ENCODE measurements at regions not wholly inside any gene's neighbourhood (a gene's known extent, or its start where the extent isn't known, plus 50 kb on each side); places are given as distances from the start of the nearest gene placed in this dataset.

DNA sequence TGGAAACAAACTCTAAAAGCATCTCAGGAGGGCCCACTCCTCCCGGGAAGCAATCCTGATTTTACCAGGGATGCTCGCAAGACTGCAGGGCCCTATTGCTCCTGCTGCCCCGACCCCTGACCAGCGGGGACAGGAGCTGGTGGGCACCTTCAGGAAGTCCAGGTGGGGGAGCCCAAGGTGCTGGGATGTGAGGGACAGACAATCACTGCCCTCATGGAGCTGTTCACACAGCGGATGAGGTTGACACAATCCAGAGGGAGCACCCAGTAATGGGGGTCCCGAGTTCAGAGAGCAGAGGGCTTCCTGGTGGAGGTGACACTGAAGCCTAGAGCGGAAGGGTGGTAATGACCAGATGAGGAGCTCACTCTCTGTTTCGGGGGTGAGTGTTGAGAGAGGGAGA is 126.2 kb downstream of the FOXL1 start:
- DNase-seq (ENCODE audit: insufficient read length, low spot score) (no peak), FAIRE-seq (no peak)
- no peak for TF ChIP-seq CTCF (IDR thresholded peaks at IDR 0.05; ENCODE audit: insufficient read depth, missing control alignments)

GRCh38 chr16:86706726-86707125 is 128.4 kb downstream of the FOXL1 start:
- DNase-seq (ENCODE audit: insufficient read length, low spot score): no peak
- FAIRE-seq: no peak
- no peak for TF ChIP-seq CTCF (IDR thresholded peaks at IDR 0.05; ENCODE audit: insufficient read depth, missing control alignments)

GRCh38 chr16:86707171-86707570 is 128.8 kb downstream of the FOXL1 start:
- FAIRE-seq: no peak
- no peak for DNase-seq (ENCODE audit: insufficient read length, low spot score)
- TF ChIP-seq CTCF (IDR thresholded peaks at IDR 0.05; ENCODE audit: insufficient read depth, missing control alignments): no peak

DNA sequence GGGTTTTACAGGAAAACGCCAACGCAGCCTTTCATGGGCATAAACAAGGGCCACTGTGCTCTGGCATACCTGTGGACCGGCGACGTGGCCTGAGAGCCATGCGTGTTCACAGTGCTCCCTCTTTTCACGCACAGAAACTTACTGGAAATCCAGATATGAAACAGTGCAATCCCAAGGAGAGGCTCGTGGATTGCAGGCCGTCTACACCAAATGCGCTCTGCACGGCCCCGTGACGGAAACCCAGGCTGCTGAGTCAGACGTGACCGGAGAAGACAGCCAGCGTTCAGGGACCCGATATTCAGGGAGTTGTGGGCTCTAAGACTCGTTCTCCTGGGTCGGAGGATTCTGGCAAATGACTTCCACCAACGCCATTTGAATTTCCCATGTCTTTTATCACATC is 129.2 kb downstream of the FOXL1 start:
- FAIRE-seq (no peak), DNase-seq (ENCODE audit: insufficient read length, low spot score) (no peak)
- TF ChIP-seq CTCF (IDR thresholded peaks at IDR 0.05; ENCODE audit: insufficient read depth, missing control alignments): no peak

GRCh38 chr16:86708431-86708830 is 130.1 kb downstream of the FOXL1 start:
- FAIRE-seq: no peak

GRCh38 chr16:86709103-86709502 is 130.8 kb downstream of the FOXL1 start:
- DNase-seq (ENCODE audit: insufficient read length, low spot score): no peak
- no peak for FAIRE-seq
- TF ChIP-seq CTCF (IDR thresholded peaks at IDR 0.05; ENCODE audit: insufficient read depth, missing control alignments): no peak

More at GRCh38 chr16:86708431-86708830, 130.1 kb downstream of the FOXL1 start:
- no peak for TF ChIP-seq CTCF (IDR thresholded peaks at IDR 0.05; ENCODE audit: insufficient read depth, missing control alignments)
- DNase-seq (ENCODE audit: insufficient read length, low spot score): no peak

DNA sequence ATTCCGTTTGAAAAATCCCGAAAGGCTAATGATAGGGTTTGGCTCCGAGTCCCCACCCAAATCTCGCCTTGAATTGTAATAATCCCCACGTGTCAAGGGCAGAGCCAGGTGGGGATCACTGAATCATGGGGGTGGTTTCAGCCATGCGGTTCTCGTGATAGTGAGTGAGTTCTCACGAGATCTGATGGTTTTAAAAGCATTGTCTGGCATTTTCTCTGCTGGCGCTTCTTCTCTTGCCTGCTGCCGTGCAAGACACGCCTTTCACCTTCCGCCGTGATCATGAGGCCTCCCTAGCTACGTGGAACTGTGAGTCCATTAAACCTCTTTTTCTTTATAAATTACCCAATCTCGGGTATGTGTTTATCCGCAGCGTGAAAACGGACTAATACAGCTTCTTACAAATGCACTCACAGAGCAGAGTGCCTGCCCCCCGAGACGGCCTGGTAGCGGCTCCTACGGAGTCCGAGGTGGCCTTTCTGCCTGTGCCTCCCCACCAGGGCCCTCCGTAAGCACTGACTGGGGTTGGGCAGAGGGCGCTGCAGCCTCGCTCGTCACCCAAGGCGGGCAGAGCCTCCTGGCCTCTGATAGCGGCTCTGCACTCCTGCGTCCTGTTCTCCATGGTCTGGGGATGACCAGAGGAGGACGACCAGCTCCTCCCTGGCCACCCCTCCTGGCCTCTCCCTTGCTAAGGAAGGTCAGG is 131.7 kb downstream of the FOXL1 start:
- no peak for TF ChIP-seq CTCF (IDR thresholded peaks at IDR 0.05; ENCODE audit: insufficient read depth, missing control alignments)
- DNase-seq (ENCODE audit: insufficient read length, low spot score): no peak
- no peak for FAIRE-seq

Measured in D721Med (cell line).